ENCODE measurements at regions not wholly inside any gene's neighbourhood (a gene's known extent, or its start where the extent isn't known, plus 50 kb on each side); places are given as distances from the start of the nearest gene placed in this dataset.

- no peaks in the 10 kb centered on the region for H3K9me3 Mint-ChIP-seq
- no peak for DNase-seq
- H3K4me1 Mint-ChIP-seq: no peaks in the 10 kb centered on the region
- H3K4me3 Mint-ChIP-seq: no peak overlapping the region
- H3K36me3 Mint-ChIP-seq (ENCODE audit: low read depth): no peaks in the 10 kb centered on the region
- intact Hi-C loops (cut with micrococcal nuclease): no loop called here
- H3K27me3 Mint-ChIP-seq: no peaks in the 10 kb centered on the region
- no peak overlapping the region for H3K27ac Mint-ChIP-seq
Observed at GRCh38 chr5:89255845-89256463, 373.0 kb upstream of the MEF2C start.

GRCh38 chr5:89253666-89254352, 370.8 kb upstream of the MEF2C start:
- Mint-ChIP-seq H3K9me3 (no peaks in the 10 kb centered on the region), H3K4me1 (no peaks in the 10 kb centered on the region), H3K27me3 (no peaks in the 10 kb centered on the region), H3K36me3 (ENCODE audit: low read depth) (no peaks in the 10 kb centered on the region), H3K4me3 (no peak overlapping the region), H3K27ac (no peak overlapping the region)
- DNase-seq: no peak
- intact Hi-C loops (cut with micrococcal nuclease): no loop called here

- Mint-ChIP-seq H3K9me3 (peaks cover 3% of the 10 kb centered on the region), H3K4me3 (no peak overlapping the region), H3K4me1 (no peaks in the 10 kb centered on the region), H3K27ac (no peak overlapping the region), H3K36me3 (ENCODE audit: low read depth) (no peaks in the 10 kb centered on the region), H3K27me3 (no peaks in the 10 kb centered on the region)
- DNase-seq: no peak
- intact Hi-C loops (cut with micrococcal nuclease): no loop called here
Observed at GRCh38 chr5:89246864-89247263, 363.9 kb upstream of the MEF2C start.

- intact Hi-C loops (cut with micrococcal nuclease): no loop called here
- Mint-ChIP-seq H3K4me3 (no peak overlapping the region), H3K4me1 (no peaks in the 10 kb centered on the region), H3K36me3 (ENCODE audit: low read depth) (no peaks in the 10 kb centered on the region), H3K27me3 (no peaks in the 10 kb centered on the region), H3K9me3 (peaks cover 3% of the 10 kb centered on the region), H3K27ac (no peak overlapping the region)
- DNase-seq: no peak
Observed at GRCh38 chr5:89246252-89246651, 363.3 kb upstream of the MEF2C start.

- H3K4me3 Mint-ChIP-seq: no peak overlapping the region
- intact Hi-C loops (cut with micrococcal nuclease): no loop called here
- H3K9me3 Mint-ChIP-seq: peaks cover 3% of the 10 kb centered on the region
- no peaks in the 10 kb centered on the region for H3K27me3 Mint-ChIP-seq
- H3K27ac Mint-ChIP-seq: no peak overlapping the region
- no peak for DNase-seq
- no peaks in the 10 kb centered on the region for H3K4me1 Mint-ChIP-seq
- no peaks in the 10 kb centered on the region for H3K36me3 Mint-ChIP-seq (ENCODE audit: low read depth)
Observed at GRCh38 chr5:89243611-89244010, 360.6 kb upstream of the MEF2C start.

GRCh38 chr5:89241186-89241585, 358.2 kb upstream of the MEF2C start:
- H3K4me3 Mint-ChIP-seq: no peak overlapping the region
- H3K9me3 Mint-ChIP-seq: no peaks in the 10 kb centered on the region
- no peaks in the 10 kb centered on the region for H3K4me1 Mint-ChIP-seq
- H3K27ac Mint-ChIP-seq: no peak overlapping the region
- DNase-seq: no peak
- H3K36me3 Mint-ChIP-seq (ENCODE audit: low read depth): no peaks in the 10 kb centered on the region
- H3K27me3 Mint-ChIP-seq: no peaks in the 10 kb centered on the region
- intact Hi-C loops (cut with micrococcal nuclease): no loop called here

- H3K27ac Mint-ChIP-seq: no peak overlapping the region
- no peak for DNase-seq
- intact Hi-C loops (cut with micrococcal nuclease): no loop called here
- no peaks in the 10 kb centered on the region for H3K27me3 Mint-ChIP-seq
- H3K4me1 Mint-ChIP-seq: no peaks in the 10 kb centered on the region
- no peak overlapping the region for H3K4me3 Mint-ChIP-seq
- no peaks in the 10 kb centered on the region for H3K9me3 Mint-ChIP-seq
- no peaks in the 10 kb centered on the region for H3K36me3 Mint-ChIP-seq (ENCODE audit: low read depth)
Observed at GRCh38 chr5:89236900-89237299, 353.9 kb upstream of the MEF2C start.

- H3K9me3 Mint-ChIP-seq: no peaks in the 10 kb centered on the region
- no peak for DNase-seq
- H3K4me3 Mint-ChIP-seq: no peak overlapping the region
- no peaks in the 10 kb centered on the region for H3K36me3 Mint-ChIP-seq (ENCODE audit: low read depth)
- no peaks in the 10 kb centered on the region for H3K4me1 Mint-ChIP-seq
- intact Hi-C loops (cut with micrococcal nuclease): no loop called here
- H3K27me3 Mint-ChIP-seq: no peaks in the 10 kb centered on the region
- peak overlapping the region; percentile 51 for H3K27ac Mint-ChIP-seq
Observed at GRCh38 chr5:89233462-89233861, 350.5 kb upstream of the MEF2C start.

- DNase-seq: no peak
- Mint-ChIP-seq H3K27ac (no peak overlapping the region), H3K9me3 (no peaks in the 10 kb centered on the region), H3K4me1 (no peaks in the 10 kb centered on the region), H3K27me3 (no peaks in the 10 kb centered on the region), H3K4me3 (no peak overlapping the region), H3K36me3 (ENCODE audit: low read depth) (no peaks in the 10 kb centered on the region)
- intact Hi-C loops (cut with micrococcal nuclease): no loop called here
Observed at GRCh38 chr5:89232139-89232603, 349.2 kb upstream of the MEF2C start.

- H3K9me3 Mint-ChIP-seq: no peaks in the 10 kb centered on the region
- no peaks in the 10 kb centered on the region for H3K27me3 Mint-ChIP-seq
Observed at GRCh38 chr5:89230178-89230577, 347.2 kb upstream of the MEF2C start.

GRCh38 chr5:89229331-89230070, 346.5 kb upstream of the MEF2C start:
- no peaks in the 10 kb centered on the region for H3K4me1 Mint-ChIP-seq
- H3K36me3 Mint-ChIP-seq (ENCODE audit: low read depth): no peaks in the 10 kb centered on the region
- intact Hi-C loops (cut with micrococcal nuclease): no loop called here
- H3K27ac Mint-ChIP-seq: no peak overlapping the region
- no peaks in the 10 kb centered on the region for H3K27me3 Mint-ChIP-seq
- DNase-seq: no peak
- H3K4me3 Mint-ChIP-seq: no peak overlapping the region
- no peaks in the 10 kb centered on the region for H3K9me3 Mint-ChIP-seq

More at GRCh38 chr5:89230178-89230577, 347.2 kb upstream of the MEF2C start:
- intact Hi-C loops (cut with micrococcal nuclease): no loop called here
- Mint-ChIP-seq H3K4me1 (no peaks in the 10 kb centered on the region), H3K36me3 (ENCODE audit: low read depth) (no peaks in the 10 kb centered on the region), H3K4me3 (no peak overlapping the region), H3K27ac (no peak overlapping the region)
- DNase-seq: no peak

GRCh38 chr5:89228355-89228754, 345.4 kb upstream of the MEF2C start:
- intact Hi-C loops (cut with micrococcal nuclease): no loop called here
- Mint-ChIP-seq H3K36me3 (ENCODE audit: low read depth) (no peaks in the 10 kb centered on the region), H3K4me1 (no peaks in the 10 kb centered on the region), H3K9me3 (no peaks in the 10 kb centered on the region), H3K27me3 (no peaks in the 10 kb centered on the region), H3K4me3 (no peak overlapping the region), H3K27ac (no peak overlapping the region)
- DNase-seq: no peak

GRCh38 chr5:89218364-89218763, 335.4 kb upstream of the MEF2C start:
- Mint-ChIP-seq H3K9me3 (no peaks in the 10 kb centered on the region), H3K27ac (no peak overlapping the region), H3K36me3 (ENCODE audit: low read depth) (no peaks in the 10 kb centered on the region), H3K27me3 (no peaks in the 10 kb centered on the region), H3K4me1 (no peaks in the 10 kb centered on the region), H3K4me3 (no peak overlapping the region)
- intact Hi-C loops (cut with micrococcal nuclease): no loop called here
- DNase-seq: no peak

- H3K9me3 Mint-ChIP-seq: peaks cover 3% of the 10 kb centered on the region
- H3K27me3 Mint-ChIP-seq: no peaks in the 10 kb centered on the region
- intact Hi-C loops (cut with micrococcal nuclease): no loop called here
- no peak overlapping the region for H3K4me3 Mint-ChIP-seq
- no peak for DNase-seq
- H3K4me1 Mint-ChIP-seq: no peaks in the 10 kb centered on the region
- H3K36me3 Mint-ChIP-seq (ENCODE audit: low read depth): no peaks in the 10 kb centered on the region
- no peak overlapping the region for H3K27ac Mint-ChIP-seq
Observed at GRCh38 chr5:89216606-89217005, 333.6 kb upstream of the MEF2C start.
